IMR-90 (cell line): ENCODE measurements at regions not wholly inside any gene's neighbourhood (a gene's known extent, or its start where the extent isn't known, plus 50 kb on each side); places are given as distances from the start of the nearest gene placed in this dataset.

Experiments used
- ATAC-seq: fragments of 200-7000 bp; cut with Tn5 transposase; 2 replicates; pipeline ENCODE4 v1.9.1; 2020; ENCODE audit warnings: low read depth, mild to moderate bottlenecking, moderate library complexity
- BruUV-seq: library from RNA; stranded (reverse); fragments of 400-500 nt; replicated peaks from 2 replicates; lab custom pipeline; 2021; lab: Mats Ljungman, UMichigan
- CTCF ChIA-PET: fragments of 300-600 bp; formaldehyde crosslinking; extraction: SDS; loops from one replicate; lab custom pipeline; 2021; ENCODE audit warnings: antibody characterized with exemption; lab: Yijun Ruan, JAX
- POLR2A ChIA-PET: fragments of 300-600 bp; sonication (Branson Sonifier 250); formaldehyde crosslinking; loops from one replicate; lab custom pipeline; 2022; ENCODE audit warnings: antibody characterized with exemption; ENCODE audit not compliant: unreplicated experiment; lab: Charles Lee
- DNase-seq: peaks from one replicate; pipeline ENCODE4 v3.0.0; 2013
- H2AFZ ChIP-seq: replicated peaks from 2 replicates; pipeline ENCODE3; 2013; ENCODE audit warnings: low read length, mild to moderate bottlenecking; ENCODE audit not compliant: poor library complexity
- H2AK5ac ChIP-seq: 2 replicates; pipeline ENCODE4 v1.6.1; 2013; ENCODE audit warnings: low read depth, low read length, inconsistent platforms
- H2AK9ac ChIP-seq: replicated peaks from 2 replicates; pipeline ENCODE3; 2013; ENCODE audit warnings: mild to moderate bottlenecking, low read depth, low read length, moderate library complexity; ENCODE audit not compliant: poor library complexity
- H2BK120ac ChIP-seq: 2 replicates; pipeline ENCODE4 v1.6.1; 2013; ENCODE audit warnings: low read depth, low read length, inconsistent platforms
- H2BK15ac ChIP-seq: 3 replicates; pipeline ENCODE4 v1.6.1; 2013; ENCODE audit warnings: low read depth, low read length, inconsistent platforms
- H2BK20ac ChIP-seq: 2 replicates; pipeline ENCODE4 v1.6.1; 2013; ENCODE audit warnings: low read depth, mild to moderate bottlenecking, inconsistent platforms, low read length, moderate library complexity
- H2BK5ac ChIP-seq: 2 replicates; pipeline ENCODE4 v1.6.1; 2013; ENCODE audit warnings: mild to moderate bottlenecking, low read depth, low read length, inconsistent platforms; ENCODE audit not compliant: poor library complexity, severe bottlenecking
- H3K14ac ChIP-seq: replicated peaks from 2 replicates; pipeline ENCODE4 v1.6.1; 2013; ENCODE audit warnings: low read depth, low read length, inconsistent platforms
- H3K18ac ChIP-seq: 2 replicates; pipeline ENCODE4 v1.6.1; 2013; ENCODE audit warnings: low read depth, low read length, control low read depth
- H3K23ac ChIP-seq: 2 replicates; pipeline ENCODE4 v1.6.1; 2013; ENCODE audit warnings: low read depth, low read length, inconsistent platforms
- H3K27ac ChIP-seq: 2 replicates; pipeline ENCODE4 v1.5.1; 2013; ENCODE audit warnings: mild to moderate bottlenecking, control low read depth, low read length; ENCODE audit not compliant: insufficient read depth
- H3K27me3 ChIP-seq: 2 replicates; pipeline ENCODE4 v1.6.1; 2013; ENCODE audit warnings: low read length; ENCODE audit not compliant: control insufficient read depth, insufficient read depth
- H3K36me3 ChIP-seq: 2 replicates; pipeline ENCODE4 v1.6.1; 2013; ENCODE audit warnings: low read length, mixed read lengths; ENCODE audit not compliant: control insufficient read depth, insufficient read depth
- H3K4ac ChIP-seq: 2 replicates; pipeline ENCODE4 v1.6.1; 2013; ENCODE audit warnings: low read depth, low read length, inconsistent platforms
- H3K4me1 ChIP-seq: 2 replicates; pipeline ENCODE4 v1.6.1; 2013; ENCODE audit warnings: low read length, mixed read lengths; ENCODE audit not compliant: control insufficient read depth, insufficient read depth
- H3K4me2 ChIP-seq: 2 replicates; pipeline ENCODE4 v1.6.1; 2013; ENCODE audit warnings: low read depth, mild to moderate bottlenecking, control low read depth, low read length, moderate library complexity
- H3K4me3 ChIP-seq: 2 replicates; pipeline ENCODE4 v1.5.1; 2013; ENCODE audit warnings: low read depth, mild to moderate bottlenecking, control low read depth, low read length, moderate library complexity; ENCODE audit not compliant: insufficient read depth
- H3K56ac ChIP-seq: 2 replicates; pipeline ENCODE4 v1.6.1; 2013; ENCODE audit warnings: low read length, inconsistent platforms; ENCODE audit not compliant: insufficient read depth; ENCODE audit errors: extremely low read depth
- H3K79me1 ChIP-seq, 2 experiments: 2 replicates each; pipeline ENCODE4 v1.6.1; 2013; ENCODE audit warnings: low read length in 2 of 2, inconsistent platforms in 1 of 2, low read depth in 1 of 2
- H3K9ac ChIP-seq: 2 replicates; pipeline ENCODE4 v1.6.1; 2013; ENCODE audit warnings: low read depth, low read length, control low read depth
- H3K9me1 ChIP-seq: 2 replicates; pipeline ENCODE4 v1.6.1; 2013; ENCODE audit warnings: low read length, inconsistent platforms; ENCODE audit not compliant: insufficient read depth
- H3K9me3 ChIP-seq: 2 replicates; pipeline ENCODE4 v1.6.1; 2013; ENCODE audit warnings: low read length; ENCODE audit not compliant: control insufficient read depth, insufficient read depth
- H4K20me1 ChIP-seq: 2 replicates; pipeline ENCODE4 v1.6.1; 2013; ENCODE audit warnings: low read length, inconsistent platforms; ENCODE audit not compliant: insufficient read depth
- H4K5ac ChIP-seq: 2 replicates; pipeline ENCODE4 v1.6.1; 2013; ENCODE audit warnings: mild to moderate bottlenecking, low read depth, low read length, control low read depth
- H4K8ac ChIP-seq, 2 experiments: 2 replicates each; pipeline ENCODE4 v1.6.1; 2013; ENCODE audit warnings: low read depth in 2 of 2, low read length in 2 of 2, control low read depth in 1 of 2, inconsistent platforms in 1 of 2
- H4K91ac ChIP-seq: 2 replicates; pipeline ENCODE4 v1.6.1; 2013; ENCODE audit warnings: low read depth, low read length, inconsistent platforms; ENCODE audit not compliant: insufficient read depth
- BHLHE40 ChIP-seq: fragments of 150-350 bp; IDR thresholded peaks from 2 replicates; pipeline ENCODE4 v1.6.1; 2016; ENCODE audit warnings: mild to moderate bottlenecking, low read depth, low read length
- CEBPB ChIP-seq: IDR thresholded peaks from 2 replicates; pipeline ENCODE4 v1.6.1; 2012; ENCODE audit warnings: low read depth, low read length, improper control_type of control experiment
- CHD1 ChIP-seq: IDR thresholded peaks from 2 replicates; pipeline ENCODE4 v1.6.1; 2012; ENCODE audit warnings: low read depth, low read length, improper control_type of control experiment
- CTCF ChIP-seq: conservative IDR thresholded peaks from 2 replicates; pipeline ENCODE4 v1.5.1; 2012; ENCODE audit warnings: mild to moderate bottlenecking, low read depth, low read length, improper control_type of control experiment
- ELK1 ChIP-seq: fragments of 150-350 bp; IDR thresholded peaks from 2 replicates; pipeline ENCODE4 v1.6.1; 2016; ENCODE audit warnings: low read depth, mild to moderate bottlenecking, low read length, moderate library complexity, borderline replicate concordance
- FOS ChIP-seq: fragments of 150-350 bp; IDR thresholded peaks from 2 replicates; pipeline ENCODE4 v1.6.1; 2016; ENCODE audit warnings: low read depth, low read length
- MAFK ChIP-seq: IDR thresholded peaks from 2 replicates; pipeline ENCODE4 v1.6.1; 2012; ENCODE audit warnings: low read depth, low read length, improper control_type of control experiment
- MAZ ChIP-seq: IDR thresholded peaks from 2 replicates; pipeline ENCODE4 v1.6.1; 2012; ENCODE audit warnings: low read depth, mild to moderate bottlenecking, low read length, improper control_type of control experiment, moderate library complexity, borderline replicate concordance
- MXI1 ChIP-seq: IDR thresholded peaks from 2 replicates; pipeline ENCODE4 v1.6.1; 2012; ENCODE audit warnings: low read depth, mild to moderate bottlenecking, low read length, moderate library complexity, borderline replicate concordance
- NFE2L2 ChIP-seq: fragments of 150-350 bp; IDR thresholded peaks from 2 replicates; pipeline ENCODE4 v1.6.1; 2016; ENCODE audit warnings: low read depth, mild to moderate bottlenecking, low read length
- POLR2A ChIP-seq: IDR thresholded peaks from 2 replicates; pipeline ENCODE4 v1.6.1; 2012; ENCODE audit warnings: mild to moderate bottlenecking, low read depth, low read length
- RAD21 ChIP-seq: IDR thresholded peaks from 2 replicates; pipeline ENCODE4 v1.6.1; 2012; ENCODE audit warnings: low read length, improper control_type of control experiment
- RCOR1 ChIP-seq: IDR thresholded peaks from 2 replicates; pipeline ENCODE4 v1.6.1; 2012; ENCODE audit warnings: mild to moderate bottlenecking, low read length, improper control_type of control experiment; ENCODE audit not compliant: insufficient replicate concordance
- RFX5 ChIP-seq: IDR thresholded peaks from 2 replicates; pipeline ENCODE4 v1.8.0; 2012; ENCODE audit warnings: low read depth, mild to moderate bottlenecking, low read length, moderate library complexity
- SMC3 ChIP-seq: fragments of 150-350 bp; IDR thresholded peaks from 2 replicates; pipeline ENCODE4 v1.6.1; 2016; ENCODE audit warnings: low read depth, mild to moderate bottlenecking, antibody characterized with exemption, low read length, moderate library complexity
- USF2 ChIP-seq: fragments of 150-350 bp; IDR thresholded peaks from 2 replicates; pipeline ENCODE4 v1.6.1; 2017; ENCODE audit warnings: mild to moderate bottlenecking, antibody characterized with exemption, low read length, low read depth
- WGBS, 2 experiments: methylation state at CpG; one replicate each; pipeline versions ENCODE4 v1.1.5 to v1.1.7; 2013; ENCODE audit warnings: missing lambda C conversion rate in 2 of 2; ENCODE audit not compliant: insufficient read length in 1 of 2; ENCODE audit errors: extremely low coverage in 2 of 2; 5-methylcytosine and 5-hydroxymethylcytosine counted together
- dilution Hi-C: fragments of 300-500 bp; cut with HindIII; formaldehyde crosslinking; loops from one replicate; pipeline ENCODE4 v1.14.3; 2018; ENCODE audit warnings: low sequenced_read_pairs; ENCODE audit not compliant: unreplicated experiment
- in situ Hi-C: fragments of 300-500 bp; cut with MboI; formaldehyde crosslinking; loops from 3 replicates; pipeline ENCODE4 v1.14.3; 2019; ENCODE audit warnings: low sequenced_read_pairs, inconsistent platforms, mixed read lengths
- intact Hi-C: fragments of 100-400 bp; cut with micrococcal nuclease; formaldehyde crosslinking; loops from 2 replicates; pipeline ENCODE4 v1.10.0; 2022

- no peak overlapping the region for H2BK120ac ChIP-seq
- no CpG with 5 or more reads among the region's 3 CpGs for WGBS, 2 experiments
- H2AK9ac ChIP-seq: no peak overlapping the region
- H3K36me3 ChIP-seq: no peaks in the 10 kb centered on the region
- no peaks in the 10 kb centered on the region for H3K4me1 ChIP-seq
- H3K79me1 ChIP-seq: no peaks in the 10 kb centered on the region
- H3K9ac ChIP-seq: no peak overlapping the region
- TF ChIP-seq MAZ: no peak
- no peak for TF ChIP-seq FOS
- TF ChIP-seq CHD1: no peak
- no peak for TF ChIP-seq MXI1
- no peak for TF ChIP-seq BHLHE40
- TF ChIP-seq NFE2L2: no peak
- no peak for TF ChIP-seq CTCF
- no peak for TF ChIP-seq RAD21
- TF ChIP-seq ELK1: no peak
- no peak for TF ChIP-seq RFX5
- no peak for TF ChIP-seq SMC3
- TF ChIP-seq RCOR1: no peak
- TF ChIP-seq POLR2A: no peak
- TF ChIP-seq CEBPB: no peak
- TF ChIP-seq USF2: no peak
- no peak for TF ChIP-seq MAFK
- no peak overlapping the region for H2BK5ac ChIP-seq
- DNase-seq: no peak
- no peaks in the 10 kb centered on the region for H3K9me1 ChIP-seq
- H3K27me3 ChIP-seq: no peaks in the 10 kb centered on the region
- H2BK20ac ChIP-seq: no peak overlapping the region
- H3K56ac ChIP-seq: no peak overlapping the region
- H4K20me1 ChIP-seq: no peaks in the 10 kb centered on the region
- H3K14ac ChIP-seq: no peak overlapping the region
- no peak overlapping the region for H2AK5ac ChIP-seq
- ChIA-PET CTCF (no interaction called here), POLR2A (no interaction called here)
- H4K91ac ChIP-seq: no peak overlapping the region
- no peak overlapping the region for H3K4me3 ChIP-seq
- no peak overlapping the region for H3K18ac ChIP-seq
- H2BK15ac ChIP-seq: no peak overlapping the region
- H4K8ac ChIP-seq: no peak overlapping the region
- no peak overlapping the region for H3K27ac ChIP-seq
- H3K4ac ChIP-seq: no peak overlapping the region
- H3K23ac ChIP-seq: no peak overlapping the region
- dilution Hi-C loops (no loop called here), intact Hi-C loops (no loop called here), in situ Hi-C loops (no loop called here)
- no peak overlapping the region for H3K4me2 ChIP-seq
- BruUV-seq: no TSS peak
- no peak for ATAC-seq
- no peak overlapping the region for H4K5ac ChIP-seq
- H3K9me3 ChIP-seq: no peaks in the 10 kb centered on the region
- H2AFZ ChIP-seq: no peak overlapping the region
Measured at GRCh38 chr5:152104211-152104610, 179.6 kb upstream of the GLRA1 start.
